DOHH2 (cell line): ENCODE measurements at regions not wholly inside any gene's neighbourhood (a gene's known extent, or its start where the extent isn't known, plus 50 kb on each side); places are given as distances from the start of the nearest gene placed in this dataset.

Experiments used
- EZH2phosphoT487 ChIP-seq: fragments of 200-600 bp; sonication (generic); IDR thresholded peaks from 2 replicates; pipeline ENCODE4 v1.6.1; 2017; ENCODE audit warnings: borderline replicate concordance, mild to moderate bottlenecking, antibody characterized with exemption, low read length, moderate library complexity, mixed read lengths
- TF ChIP-seq, protein P1 (sequence below): fragments of 200-600 bp; sonication (generic); IDR thresholded peaks from one replicate; pipeline ENCODE4 v1.5.1; 2014; ENCODE audit warnings: antibody characterized with exemption, mild to moderate bottlenecking, low read depth, low read length; ENCODE audit not compliant: poor library complexity, severe bottlenecking

DNA sequence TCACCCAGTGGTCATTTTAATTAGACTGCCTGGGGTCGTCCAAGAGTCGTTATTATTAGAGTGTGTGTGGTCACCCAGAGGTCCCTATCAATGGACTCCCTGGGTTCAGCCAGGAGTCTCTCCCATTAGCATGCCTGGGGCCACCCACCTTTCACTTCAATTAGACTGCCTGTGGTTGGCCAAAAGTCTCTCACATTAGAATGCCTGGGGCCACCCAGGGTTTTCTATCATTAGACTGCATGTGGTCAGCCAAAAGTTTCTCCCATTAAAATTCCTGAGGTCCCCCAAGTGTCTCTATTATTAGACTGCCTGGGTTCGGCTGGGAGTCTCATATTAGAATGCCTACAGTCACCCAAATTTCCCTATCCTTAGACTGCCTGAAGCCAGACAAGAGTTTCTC lies 1472.6 kb downstream of the UQCRFS1 start:
- TF ChIP-seq, protein P1, sequence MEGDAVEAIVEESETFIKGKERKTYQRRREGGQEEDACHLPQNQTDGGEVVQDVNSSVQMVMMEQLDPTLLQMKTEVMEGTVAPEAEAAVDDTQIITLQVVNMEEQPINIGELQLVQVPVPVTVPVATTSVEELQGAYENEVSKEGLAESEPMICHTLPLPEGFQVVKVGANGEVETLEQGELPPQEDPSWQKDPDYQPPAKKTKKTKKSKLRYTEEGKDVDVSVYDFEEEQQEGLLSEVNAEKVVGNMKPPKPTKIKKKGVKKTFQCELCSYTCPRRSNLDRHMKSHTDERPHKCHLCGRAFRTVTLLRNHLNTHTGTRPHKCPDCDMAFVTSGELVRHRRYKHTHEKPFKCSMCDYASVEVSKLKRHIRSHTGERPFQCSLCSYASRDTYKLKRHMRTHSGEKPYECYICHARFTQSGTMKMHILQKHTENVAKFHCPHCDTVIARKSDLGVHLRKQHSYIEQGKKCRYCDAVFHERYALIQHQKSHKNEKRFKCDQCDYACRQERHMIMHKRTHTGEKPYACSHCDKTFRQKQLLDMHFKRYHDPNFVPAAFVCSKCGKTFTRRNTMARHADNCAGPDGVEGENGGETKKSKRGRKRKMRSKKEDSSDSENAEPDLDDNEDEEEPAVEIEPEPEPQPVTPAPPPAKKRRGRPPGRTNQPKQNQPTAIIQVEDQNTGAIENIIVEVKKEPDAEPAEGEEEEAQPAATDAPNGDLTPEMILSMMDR: no peak
- TF ChIP-seq EZH2phosphoT487: no peak
